ENCODE measurements at regions not wholly inside any gene's neighbourhood (a gene's known extent, or its start where the extent isn't known, plus 50 kb on each side); places are given as distances from the start of the nearest gene placed in this dataset.

- DNase-seq (ENCODE audit: low read depth in 2 of 3, low spot score in 2 of 3): no peak
Measured at GRCh38 chr1:81452693-81453366, 347.9 kb upstream of the ADGRL2 start.

- DNase-seq (ENCODE audit: low read depth in 2 of 3, low spot score in 2 of 3): no peak
Measured at GRCh38 chr1:81449786-81450185, 350.9 kb upstream of the ADGRL2 start.

DNA sequence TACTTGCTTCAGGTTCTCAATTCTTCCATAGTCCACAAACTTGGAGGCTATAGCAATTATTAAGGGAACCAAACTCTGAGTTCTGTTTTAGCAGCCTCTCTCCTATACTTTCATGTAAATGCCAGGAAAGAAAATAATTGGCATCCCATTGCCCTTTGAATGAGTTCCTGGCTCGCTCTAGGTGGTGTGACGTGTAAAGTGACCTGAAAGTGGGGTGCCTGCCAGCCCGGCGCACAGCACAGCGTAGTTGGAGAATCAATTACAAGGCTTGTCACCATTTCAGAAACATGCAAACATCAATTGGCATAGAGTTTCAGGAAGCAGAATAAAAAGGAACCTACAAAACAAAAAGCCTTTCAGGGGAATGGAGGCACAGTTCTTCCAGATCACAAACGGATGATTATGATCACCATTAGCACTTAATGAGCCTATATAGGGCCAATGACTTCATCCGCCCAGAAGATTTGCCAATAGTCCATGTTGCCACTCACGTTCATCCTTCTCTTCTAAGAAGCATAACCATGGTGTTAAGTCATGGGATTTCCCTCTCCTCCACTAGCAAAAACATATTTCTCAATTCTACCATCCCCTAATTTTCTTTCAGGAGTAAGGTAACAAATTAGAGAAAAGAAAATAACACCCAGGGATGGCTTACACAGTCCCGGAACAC lies 354.6 kb upstream of the ADGRL2 start:
- DNase-seq (ENCODE audit: low read depth in 2 of 3, low spot score in 2 of 3): no peak

- DNase-seq (ENCODE audit: low read depth in 2 of 3, low spot score in 2 of 3): no peak
Measured at GRCh38 chr1:81443288-81443687, 357.4 kb upstream of the ADGRL2 start.

- DNase-seq (ENCODE audit: low read depth in 2 of 3, low spot score in 2 of 3): no peak
Measured at GRCh38 chr1:81439046-81439823, 361.5 kb upstream of the ADGRL2 start.

DNA sequence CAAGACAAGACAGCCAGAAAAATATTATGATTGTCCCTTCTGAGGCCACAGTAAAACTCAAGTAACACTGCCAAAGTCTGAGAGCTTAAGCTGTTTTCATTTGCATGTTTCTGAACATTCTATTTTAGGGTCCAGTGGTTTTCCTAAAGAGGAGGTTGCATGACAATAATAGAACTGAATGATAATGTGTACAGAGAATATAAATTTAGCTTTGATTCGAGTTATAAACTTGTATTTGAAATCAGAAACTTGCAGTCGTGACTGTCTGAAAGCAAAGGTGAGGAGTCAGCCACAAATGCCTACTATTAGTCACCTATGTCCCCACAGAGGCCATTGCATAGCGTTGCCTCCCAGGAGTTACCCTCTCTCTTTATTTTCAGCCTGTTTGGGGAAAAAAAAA lies 363.1 kb upstream of the ADGRL2 start:
- DNase-seq (ENCODE audit: low read depth in 2 of 3, low spot score in 2 of 3): no peak

GRCh38 chr1:81437213-81437612 lies 363.5 kb upstream of the ADGRL2 start:
- no peak for DNase-seq (ENCODE audit: low read depth in 2 of 3, low spot score in 2 of 3)

DNA sequence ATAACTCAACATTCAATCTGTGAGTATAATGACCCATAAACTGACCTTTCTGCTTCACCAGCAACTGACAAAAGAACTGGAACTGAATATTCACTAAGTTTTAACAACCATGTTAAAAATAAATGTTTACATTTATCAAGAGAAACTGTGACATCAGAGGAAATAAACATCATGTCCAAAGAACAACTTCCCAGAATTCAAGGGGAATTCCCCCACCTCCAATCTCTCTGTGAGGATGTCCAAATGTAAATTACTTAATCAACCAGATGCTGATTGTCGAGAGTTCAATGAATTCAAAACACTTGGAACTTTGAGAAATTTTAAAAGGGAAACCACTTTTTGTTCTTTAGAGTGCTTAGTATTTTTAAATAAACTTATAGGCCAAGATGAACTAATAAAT lies 365.6 kb upstream of the ADGRL2 start:
- no peak for DNase-seq (ENCODE audit: low read depth in 2 of 3, low spot score in 2 of 3)

DNA sequence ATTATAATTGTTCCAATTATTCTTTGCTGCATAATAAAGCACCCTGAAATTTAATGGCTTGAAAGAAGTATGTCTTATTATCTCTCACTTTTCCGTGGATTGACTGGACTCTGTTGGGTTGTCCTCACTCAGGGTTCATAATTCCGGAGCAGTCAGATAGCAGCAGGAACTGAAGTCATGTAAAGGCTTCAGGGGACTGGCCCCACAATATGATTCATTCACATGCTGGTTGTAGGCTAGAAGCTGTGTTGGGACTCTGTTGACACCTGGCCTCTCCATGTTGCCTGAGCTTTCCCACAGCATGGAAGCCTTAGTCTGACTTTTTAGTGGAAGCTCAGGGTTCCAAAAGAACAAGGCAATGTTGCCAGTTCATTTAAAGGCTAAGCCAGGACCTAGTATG lies 367.1 kb upstream of the ADGRL2 start:
- DNase-seq (ENCODE audit: low read depth in 2 of 3, low spot score in 2 of 3): no peak

GRCh38 chr1:81432654-81433109 lies 368.1 kb upstream of the ADGRL2 start:
- no peak for DNase-seq (ENCODE audit: low read depth in 2 of 3, low spot score in 2 of 3)

DNA sequence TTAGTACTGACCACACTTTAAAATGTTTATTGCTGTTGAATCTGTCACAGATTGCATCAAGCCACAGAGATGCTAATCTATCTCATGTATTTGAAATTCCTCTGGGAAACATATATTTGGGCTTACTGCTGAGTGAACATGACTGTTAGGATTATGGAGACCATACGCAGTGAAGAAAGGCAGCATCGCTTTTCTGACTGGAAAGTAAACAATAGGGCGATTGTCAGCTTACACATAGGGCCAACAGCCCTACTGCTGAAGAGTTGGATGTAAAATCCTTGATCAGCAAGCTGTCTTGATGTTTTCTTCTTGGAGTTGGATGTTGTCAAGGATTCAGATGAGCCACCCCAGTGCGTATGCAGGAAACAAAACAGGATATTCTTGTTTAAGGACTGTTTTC lies 368.7 kb upstream of the ADGRL2 start:
- no peak for DNase-seq (ENCODE audit: low read depth in 2 of 3, low spot score in 2 of 3)

DNA sequence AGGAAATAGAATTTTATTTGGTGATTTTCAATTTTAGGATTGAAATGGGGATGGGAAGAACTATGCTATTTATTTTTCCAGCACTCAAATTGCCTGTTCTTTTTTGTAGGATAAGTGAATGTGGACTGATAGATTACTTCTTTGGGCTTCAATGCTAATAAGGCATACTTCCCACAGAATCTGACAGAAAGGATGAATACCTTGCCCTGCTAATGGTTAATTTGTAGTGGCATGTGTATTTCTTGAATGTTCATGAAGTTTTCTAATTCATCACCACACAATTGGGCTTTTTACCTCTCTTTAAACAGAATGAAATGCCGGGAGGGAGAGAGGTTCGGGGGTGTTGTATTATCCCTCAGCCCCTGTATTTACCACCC lies 369.1 kb upstream of the ADGRL2 start:
- DNase-seq (ENCODE audit: low read depth in 2 of 3, low spot score in 2 of 3): no peak

DNA sequence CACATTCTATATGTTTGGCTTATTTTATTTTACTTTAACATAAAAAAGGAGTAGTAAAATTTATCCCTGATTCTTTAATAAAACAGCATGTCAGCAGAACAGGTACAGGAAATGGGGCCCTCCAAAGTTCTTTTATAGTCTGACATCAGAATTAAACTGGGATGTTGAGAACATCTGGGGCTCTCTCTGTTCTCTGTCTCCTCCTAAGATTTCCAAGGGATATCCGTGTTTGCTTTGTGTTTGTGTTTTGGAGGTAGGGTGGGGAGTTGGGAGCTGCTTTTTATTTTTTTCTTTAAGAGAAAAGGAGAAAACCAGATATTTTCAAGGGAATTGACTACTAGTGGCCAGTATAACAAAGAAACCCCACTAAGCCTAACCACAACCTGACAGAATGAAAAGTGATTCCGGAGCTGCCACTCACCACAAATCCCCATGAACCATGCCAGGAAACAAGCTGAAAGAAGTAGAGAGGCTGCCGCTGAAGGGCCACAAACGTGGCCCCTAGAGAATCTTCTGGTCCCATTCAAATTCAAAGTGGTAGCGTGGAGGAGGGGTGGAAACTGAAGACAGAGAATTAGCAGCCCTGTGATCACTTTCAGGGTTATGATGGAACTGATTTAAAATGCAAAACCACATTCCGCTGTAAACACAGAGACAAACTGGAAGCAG lies 369.6 kb upstream of the ADGRL2 start:
- peak in 1 of 3 donors; percentile 57 for DNase-seq (ENCODE audit: low read depth in 2 of 3, low spot score in 2 of 3)

GRCh38 chr1:81430236-81430938 lies 370.3 kb upstream of the ADGRL2 start:
- DNase-seq (ENCODE audit: low read depth in 2 of 3, low spot score in 2 of 3): no peak

DNA sequence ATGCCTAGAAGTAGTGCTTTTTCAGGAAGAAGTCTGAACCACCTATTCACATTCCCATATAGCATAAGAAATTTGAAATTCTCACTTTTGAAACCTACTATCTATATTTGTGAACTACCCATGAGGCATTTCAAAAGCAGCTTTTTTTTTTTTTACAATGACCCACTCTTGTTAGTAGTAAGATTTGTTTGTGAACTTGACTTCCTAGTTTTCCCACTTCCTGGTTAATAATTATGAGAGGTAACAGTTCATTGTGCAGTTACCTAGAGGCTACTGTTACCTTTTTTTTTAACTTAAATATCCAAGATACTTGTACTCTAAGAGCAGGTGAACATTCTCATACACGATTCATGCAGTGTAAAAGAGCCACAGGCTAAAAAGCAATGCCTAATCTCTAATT lies 371.7 kb upstream of the ADGRL2 start:
- no peak for DNase-seq (ENCODE audit: low read depth in 2 of 3, low spot score in 2 of 3)

- no peak for DNase-seq (ENCODE audit: low read depth in 2 of 3, low spot score in 2 of 3)
Measured at GRCh38 chr1:81424816-81425215, 375.9 kb upstream of the ADGRL2 start.

DNA sequence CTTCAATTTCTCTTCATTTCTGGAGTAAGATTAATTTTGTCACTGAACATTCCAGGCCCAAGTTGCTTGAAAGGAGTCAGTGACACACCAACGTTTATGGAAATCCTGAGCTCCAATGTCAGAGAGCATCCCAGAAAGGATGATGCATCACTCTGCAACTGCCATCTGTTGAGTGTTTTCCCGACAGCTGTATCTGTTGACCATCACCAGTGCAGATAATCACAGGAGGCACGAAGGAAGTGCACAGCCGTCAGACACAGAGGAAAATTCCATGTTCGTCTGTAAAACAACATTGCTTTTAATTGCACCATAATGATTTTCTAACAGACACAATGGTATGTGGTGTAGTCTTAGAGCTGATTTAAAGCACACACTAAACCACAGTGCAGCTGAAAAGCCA lies 376.7 kb upstream of the ADGRL2 start:
- no peak for DNase-seq (ENCODE audit: low read depth in 2 of 3, low spot score in 2 of 3)

- DNase-seq (ENCODE audit: low read depth in 2 of 3, low spot score in 2 of 3): no peak
Measured at GRCh38 chr1:81420760-81421159, 380.0 kb upstream of the ADGRL2 start.

GRCh38 chr1:81414488-81415015 lies 386.2 kb upstream of the ADGRL2 start:
- DNase-seq (ENCODE audit: low read depth in 2 of 3, low spot score in 2 of 3): peak in 2 of 3 donors; percentile 43 to 61

DNA sequence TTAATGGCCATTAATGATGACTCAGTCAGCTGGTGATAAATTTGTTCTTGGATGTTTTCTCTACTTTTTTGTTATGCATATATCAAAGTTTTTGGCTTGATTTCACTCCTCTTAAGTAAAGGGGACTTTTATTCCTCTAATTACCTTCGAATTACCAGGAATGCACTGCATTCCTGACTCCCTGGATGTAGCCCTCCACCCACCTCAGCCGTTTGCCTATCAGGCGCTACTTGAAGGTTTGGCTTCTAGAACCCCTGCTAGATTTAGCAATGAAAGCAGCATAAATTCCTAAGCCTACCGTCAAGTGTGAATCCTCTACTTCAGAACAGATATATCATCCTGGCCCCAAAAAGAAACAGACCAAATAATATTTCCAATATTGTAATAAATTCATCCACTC lies 387.8 kb upstream of the ADGRL2 start:
- DNase-seq (ENCODE audit: low read depth in 2 of 3, low spot score in 2 of 3): no peak
